Esophagus muscularis mucosa (tissue), 4 donors: ENCODE measurements at regions not wholly inside any gene's neighbourhood (a gene's known extent, or its start where the extent isn't known, plus 50 kb on each side); places are given as distances from the start of the nearest gene placed in this dataset.
A peak's percentile ranks its signal among the peaks of the same experiment; 100 is the strongest.

Source experiments
- DNase-seq: peaks from one replicate; pipeline ENCODE4 v3.0.0-alpha.2; 2017; ENCODE audit errors: extremely low spot score
- H3K27ac ChIP-seq, 4 donors: fragments of 200-600 bp; sonication (generic); replicated peaks in 1 of 4; 1 replicate in 3 of 4; 2 replicates in 1 of 4; pipeline ENCODE4 v1.5.1; 2016 to 2019; ENCODE audit warnings: mild to moderate bottlenecking in 1 of 4
- H3K27me3 ChIP-seq, 4 donors: fragments of 200-600 bp; sonication (generic); one replicate each; pipeline versions ENCODE4 v1.5.1 to v1.6.0; 2016 to 2019
- H3K36me3 ChIP-seq, 4 donors: fragments of 200-600 bp; sonication (generic); one replicate each; pipeline ENCODE4 v1.5.1; 2016 to 2019
- H3K4me1 ChIP-seq, 4 donors: fragments of 200-600 bp; sonication (generic); one replicate each; pipeline ENCODE4 v1.5.1; 2016 to 2019
- H3K4me3 ChIP-seq, 4 donors: fragments of 200-600 bp; sonication (generic); 1 replicate in 2 of 4; 2 replicates in 2 of 4; pipeline ENCODE4 v1.5.1; 2016 to 2019; ENCODE audit warnings: mild to moderate bottlenecking in 4 of 4, moderate library complexity in 1 of 4
- H3K9me3 ChIP-seq, 4 donors: fragments of 200-600 bp; sonication (generic); 1 replicate in 3 of 4; 2 replicates in 1 of 4; pipeline ENCODE4 v1.5.1; 2016 to 2019
- CTCF ChIP-seq, 3 experiments: fragments of 200-600 bp in 2 of 3; fragments of 450-650 bp in 1 of 3; sonication (generic) in 2 of 3; IDR thresholded peaks; one replicate each; pipeline ENCODE4 v1.5.1; 2017 to 2019; ENCODE audit warnings: antibody characterized with exemption in 3 of 3, mild to moderate bottlenecking in 2 of 3, moderate library complexity in 1 of 3
- EP300 ChIP-seq: sonication (generic); formaldehyde crosslinking; IDR thresholded peaks from one replicate; pipeline ENCODE4 v1.6.1; 2017; ENCODE audit warnings: antibody characterized with exemption
- POLR2A ChIP-seq: fragments of 450-650 bp; IDR thresholded peaks from one replicate; pipeline ENCODE4 v1.6.1; 2017; ENCODE audit warnings: antibody characterized with exemption, moderate library complexity, mild to moderate bottlenecking, low read depth
- POLR2AphosphoS5 ChIP-seq, 2 donors: sonication (generic); formaldehyde crosslinking; IDR thresholded peaks; one replicate each; pipeline ENCODE4 v1.6.1; 2017; ENCODE audit warnings: antibody characterized with exemption in 2 of 2
- whole genome bisulfite sequencing: methylation state at CpG from one replicate; pipeline ENCODE4 v1.1.5; 2018; 5-methylcytosine and 5-hydroxymethylcytosine counted together
- intact Hi-C: fragments of 100-400 bp; cut with DNase I; formaldehyde crosslinking; loops from one replicate; pipeline ENCODE4 v1.15.1; 2023

DNA sequence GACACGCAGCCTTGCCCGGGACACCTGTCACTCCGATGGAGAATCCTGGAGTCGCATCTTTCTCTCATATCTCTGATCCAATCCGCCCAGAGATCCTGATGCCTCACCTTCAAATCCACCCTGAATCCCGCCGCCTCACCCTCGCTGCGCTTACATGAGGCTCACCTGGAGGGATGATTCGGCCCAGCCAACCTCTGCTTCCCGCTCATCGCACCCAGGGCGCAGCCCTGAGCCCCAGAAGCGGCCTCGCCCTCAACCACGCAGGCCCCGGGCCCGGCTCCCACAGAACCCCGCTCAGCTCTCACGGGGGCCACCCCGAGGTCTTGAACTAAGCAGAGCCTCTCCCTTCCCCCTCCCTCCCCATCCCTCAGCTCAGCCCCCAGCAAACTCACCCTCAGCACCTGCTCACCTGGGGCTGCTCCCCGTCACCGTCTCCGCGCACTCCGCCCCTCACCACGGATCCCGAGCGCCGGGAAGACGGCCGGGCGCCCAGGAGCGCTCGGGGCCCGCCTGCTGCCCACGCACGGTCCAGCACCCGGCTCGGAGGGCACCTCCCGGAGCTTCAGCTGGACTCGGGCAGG lies 160.0 kb downstream of the NDUFA10 start:
- Histone ChIP-seq H3K36me3 (no peaks in the 10 kb centered on the region), H3K4me1 (no peaks in the 10 kb centered on the region), H3K9me3 (no peaks in the 10 kb centered on the region), H3K27ac (no peak overlapping the region), H3K27me3 (no peaks in the 10 kb centered on the region), H3K4me3 (no peak overlapping the region)
- WGBS: 96% methylated on average over 42 of the region's 42 CpGs
- peak; percentile 24 for DNase-seq
- intact Hi-C loops: no loop called here
- TF ChIP-seq CTCF (IDR thresholded peaks at IDR 0.05): no peak
- TF ChIP-seq EP300: no peak
- TF ChIP-seq POLR2AphosphoS5 (IDR thresholded peaks at IDR 0.05): no peak
- TF ChIP-seq POLR2A: no peak

- no peaks in the 10 kb centered on the region for H3K36me3 ChIP-seq
- 92% methylated on average over 17 of the region's 26 CpGs for WGBS
- intact Hi-C loops: no loop called here
These were observed 160.7 kb downstream of the NDUFA10 start for GRCh38 chr2:239864247-239865058.

GRCh38 chr2:239862613-239863012 lies 162.5 kb downstream of the NDUFA10 start:
- H3K9me3 ChIP-seq: no peaks in the 10 kb centered on the region
- H3K4me3 ChIP-seq: no peak overlapping the region
- H3K27ac ChIP-seq: no peak overlapping the region
- intact Hi-C loops: no loop called here
- TF ChIP-seq EP300 (no peak), CTCF (IDR thresholded peaks at IDR 0.05) (no peak), POLR2AphosphoS5 (IDR thresholded peaks at IDR 0.05) (no peak), POLR2A (no peak)
- no peaks in the 10 kb centered on the region for H3K4me1 ChIP-seq
- H3K27me3 ChIP-seq: no peaks in the 10 kb centered on the region
- 79% methylated on average over 7 of the region's 7 CpGs for WGBS
- H3K36me3 ChIP-seq: no peaks in the 10 kb centered on the region
- peak; percentile 86 for DNase-seq

More at GRCh38 chr2:239864247-239865058, 160.7 kb downstream of the NDUFA10 start:
- no peaks in the 10 kb centered on the region for H3K27me3 ChIP-seq
- peak; percentile 91 for DNase-seq
- no peak overlapping the region for H3K27ac ChIP-seq
- no peak for TF ChIP-seq EP300
- TF ChIP-seq CTCF (IDR thresholded peaks at IDR 0.05): no peak
- TF ChIP-seq POLR2AphosphoS5 (IDR thresholded peaks at IDR 0.05): no peak
- no peak for TF ChIP-seq POLR2A
- H3K9me3 ChIP-seq: no peaks in the 10 kb centered on the region
- no peaks in the 10 kb centered on the region for H3K4me1 ChIP-seq
- H3K4me3 ChIP-seq: no peak overlapping the region

GRCh38 chr2:239858179-239858578 lies 167.0 kb downstream of the NDUFA10 start:
- intact Hi-C loops: no loop called here
- Histone ChIP-seq H3K4me1 (no peaks in the 10 kb centered on the region), H3K27me3 (no peaks in the 10 kb centered on the region), H3K27ac (no peak overlapping the region), H3K36me3 (no peaks in the 10 kb centered on the region), H3K9me3 (no peaks in the 10 kb centered on the region), H3K4me3 (no peak overlapping the region)
- TF ChIP-seq POLR2AphosphoS5 (IDR thresholded peaks at IDR 0.05) (no peak), CTCF (IDR thresholded peaks at IDR 0.05) (no peak), POLR2A (no peak), EP300 (no peak)
- DNase-seq: peak; percentile 64
- 55% methylated on average over 5 of the region's 5 CpGs for WGBS
